ENCODE measurements at regions not wholly inside any gene's neighbourhood (a gene's known extent, or its start where the extent isn't known, plus 50 kb on each side); places are given as distances from the start of the nearest gene placed in this dataset.

DNA sequence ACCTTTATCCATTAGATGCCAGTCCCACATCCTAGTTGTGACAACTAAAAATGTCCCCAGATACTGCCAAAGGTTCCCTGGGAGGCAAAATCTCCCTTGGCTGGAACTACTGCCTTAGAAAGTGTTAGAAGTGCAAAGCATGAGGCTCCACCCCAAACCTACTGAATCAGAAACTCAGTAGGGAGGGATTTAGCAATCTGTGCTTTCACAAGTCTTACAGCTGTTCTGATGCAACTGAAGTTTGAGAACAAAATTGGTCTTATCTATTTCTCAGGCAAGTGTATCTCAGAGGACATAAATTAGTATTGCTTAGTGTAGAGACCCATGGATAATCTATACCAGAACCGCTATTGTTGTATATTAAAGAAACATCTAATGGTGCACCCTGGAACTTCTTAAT lies 70.2 kb downstream of the CLDN1 start:
- DNase-seq: no peak

DNA sequence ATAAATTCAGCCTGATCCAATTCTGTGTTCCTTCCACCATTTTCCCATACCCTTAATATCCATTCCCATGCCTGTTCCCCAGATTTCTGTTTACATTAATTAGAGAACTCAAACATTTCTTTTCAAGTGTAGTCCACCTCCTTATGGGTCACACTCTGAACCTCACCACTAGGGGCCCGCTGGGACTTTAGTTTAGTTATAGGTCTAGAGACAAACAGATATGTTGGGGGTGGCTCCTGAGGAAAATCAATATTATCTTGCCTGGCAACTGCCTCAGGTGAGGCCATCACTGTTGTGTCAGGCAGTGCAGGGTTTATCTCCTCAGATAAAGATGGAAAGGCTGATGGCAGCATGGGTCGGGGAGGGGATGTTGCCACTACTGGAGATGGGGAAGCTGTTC lies 72.8 kb downstream of the CLDN1 start:
- DNase-seq: no peak

DNA sequence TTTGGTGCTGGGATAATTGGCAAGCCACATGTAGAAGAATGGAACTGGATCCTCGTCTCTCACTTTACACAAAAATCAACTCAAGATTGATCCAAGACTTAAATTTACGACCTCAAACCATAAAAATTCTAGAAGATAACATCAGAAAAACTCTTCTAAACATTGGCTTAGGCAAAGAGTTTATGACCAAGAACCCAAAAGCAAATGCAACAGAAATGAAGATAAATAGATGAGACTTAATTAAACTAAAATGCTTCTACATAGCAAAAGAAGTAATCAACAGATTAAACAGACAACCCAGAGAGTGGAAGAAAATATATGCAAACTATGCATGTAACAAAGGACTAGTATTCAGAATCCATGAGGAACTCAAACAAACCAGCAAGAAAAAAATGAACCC lies 80.1 kb downstream of the CLDN1 start:
- DNase-seq: no peak

DNA sequence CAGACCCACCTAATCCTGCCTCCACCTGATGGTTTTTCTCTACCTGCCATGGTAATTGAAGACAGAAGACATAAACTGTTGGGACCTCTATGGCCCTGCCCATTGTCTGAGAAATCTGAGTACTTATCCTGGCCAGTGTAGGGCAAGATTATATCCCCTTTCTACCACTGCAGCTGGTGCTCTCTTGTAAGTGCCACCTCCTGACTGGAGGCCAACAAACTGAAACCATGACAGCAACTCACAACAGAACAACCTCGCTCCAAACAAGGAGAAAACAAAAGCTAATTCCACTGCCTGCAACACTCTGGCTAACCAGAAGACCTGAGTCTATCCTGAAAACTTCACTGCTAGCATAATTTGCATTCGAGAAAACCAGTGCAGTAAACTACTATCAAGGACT lies 82.9 kb downstream of the CLDN1 start:
- DNase-seq: no peak

DNA sequence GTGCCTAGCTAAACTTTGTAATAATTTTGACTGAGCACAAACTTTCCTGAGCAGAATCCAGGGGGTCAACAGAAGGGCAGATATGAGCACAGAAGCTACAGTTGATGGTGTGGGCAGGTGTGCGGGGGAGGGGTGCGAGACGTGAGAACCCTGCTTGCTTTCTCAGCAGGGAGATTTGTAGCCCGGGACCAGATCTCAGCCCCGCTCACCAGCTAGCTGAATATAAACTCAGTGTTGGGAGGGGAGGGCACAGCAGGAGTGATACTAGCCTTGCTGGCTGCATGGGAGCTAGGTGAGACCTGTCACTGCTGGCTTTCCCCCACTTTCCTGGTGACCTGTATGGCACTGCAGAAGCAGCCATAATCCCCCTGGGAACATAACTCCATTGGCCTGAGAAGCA lies 83.4 kb downstream of the CLDN1 start:
- no peak for DNase-seq

DNA sequence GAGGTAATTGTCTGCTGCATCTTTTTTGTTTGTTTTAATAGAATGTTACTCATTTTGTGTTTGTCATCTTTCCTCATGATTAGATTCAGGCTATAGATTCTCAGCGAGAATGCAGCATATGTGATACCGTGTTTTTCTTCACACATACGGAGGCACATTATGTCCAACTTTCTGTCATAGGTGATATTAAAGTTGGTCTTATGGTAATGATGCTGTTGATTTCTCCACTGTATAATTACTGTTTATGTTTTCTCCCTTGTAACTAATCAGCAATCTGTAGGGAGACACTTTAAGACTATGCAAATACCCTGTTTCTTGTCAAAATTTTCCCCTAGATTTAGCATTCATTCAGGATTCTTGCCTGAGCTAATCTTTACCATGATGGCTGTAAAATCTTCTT lies 87.6 kb downstream of the CLDN1 start:
- no peak for DNase-seq

DNA sequence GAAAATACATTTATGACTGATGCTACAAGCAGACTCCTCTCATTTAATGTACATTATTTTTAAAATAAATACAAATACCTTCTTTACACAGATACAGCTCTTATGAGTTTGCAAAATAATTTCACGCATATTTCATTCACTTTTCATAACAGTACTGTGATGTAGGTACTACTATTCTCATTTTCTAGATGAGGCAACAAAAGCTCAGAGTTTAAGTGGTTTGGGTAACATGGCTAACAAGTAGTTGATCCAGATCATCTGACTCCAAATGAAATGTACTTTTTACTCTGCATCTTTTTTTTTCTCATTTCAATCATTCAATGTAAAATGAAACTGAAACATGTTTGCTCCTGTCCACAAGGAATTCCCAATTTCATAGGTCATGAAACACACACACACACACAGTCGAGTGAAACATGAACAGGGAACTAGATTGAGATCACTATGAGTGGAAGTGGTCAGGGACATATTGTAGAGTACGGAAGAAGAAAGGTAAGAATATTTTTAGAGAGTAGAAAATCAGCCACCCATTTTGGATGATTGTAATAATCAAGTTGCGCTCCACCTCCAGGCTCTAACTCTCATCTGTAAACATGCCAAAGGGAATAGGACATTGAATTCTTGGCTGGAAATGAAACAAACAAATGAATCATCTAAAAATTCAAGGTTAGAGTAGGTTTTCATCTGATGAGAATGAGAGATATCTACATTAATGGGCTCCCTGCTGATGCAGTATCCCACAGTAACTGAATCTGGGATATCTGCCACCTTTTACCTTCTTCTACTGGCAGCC lies 92.4 kb downstream of the CLDN1 start:
- DNase-seq: no peak

DNA sequence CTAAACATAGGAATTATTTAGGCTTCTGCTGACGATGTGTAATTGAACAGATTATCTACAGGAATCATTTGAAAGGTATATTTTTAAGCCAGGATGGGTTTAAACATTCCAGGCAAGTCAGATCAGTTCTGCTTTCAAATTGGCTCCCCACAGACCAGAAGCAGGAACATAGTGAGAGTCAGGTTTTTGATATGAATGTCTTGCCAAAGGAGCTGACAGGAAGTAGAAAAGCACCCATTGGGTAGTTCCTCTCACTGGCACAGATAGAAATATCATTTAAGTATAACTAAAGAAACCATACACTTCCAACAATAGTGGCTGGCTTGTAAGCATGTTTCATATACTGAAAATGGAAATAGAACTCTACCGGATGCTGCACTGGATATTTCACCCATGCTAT lies 95.2 kb downstream of the CLDN1 start:
- no peak for DNase-seq

DNA sequence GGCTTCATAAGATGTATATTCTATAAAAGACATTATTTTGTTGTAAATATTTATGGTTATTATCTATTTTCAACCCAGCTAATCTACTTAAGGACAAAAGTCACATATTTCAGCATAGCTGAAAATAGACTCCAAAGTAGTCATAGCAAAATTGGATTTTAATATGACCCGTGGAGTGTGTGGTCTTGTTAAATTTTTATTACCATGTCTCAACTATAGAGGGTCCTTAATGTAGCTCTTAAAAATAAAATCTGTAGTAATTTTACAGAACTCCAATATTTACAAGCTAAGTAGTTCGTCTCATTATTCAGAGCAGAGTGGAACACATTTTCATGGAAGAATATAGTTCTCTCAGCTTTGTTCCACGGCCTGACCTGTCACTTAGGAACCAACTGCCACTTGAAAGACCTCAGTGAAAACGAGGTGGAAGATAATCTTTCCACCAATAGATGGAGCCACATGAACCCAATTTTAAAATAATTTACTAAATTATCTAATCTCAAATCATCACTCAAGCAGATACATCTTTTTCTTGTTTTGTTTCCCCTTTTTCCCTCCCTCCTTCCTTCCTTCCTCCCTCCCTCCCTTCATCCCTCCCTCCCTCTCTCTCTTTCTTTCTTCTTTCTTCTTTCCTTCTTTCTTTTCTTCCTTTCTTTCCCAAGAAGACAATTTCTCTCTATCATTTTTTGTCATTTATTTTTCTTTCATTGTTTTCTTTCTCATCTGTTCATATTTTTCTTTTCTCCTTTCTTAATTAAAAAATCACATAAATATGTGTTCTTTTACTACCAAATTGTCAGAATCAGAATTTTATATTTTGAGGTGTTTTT lies 97.2 kb downstream of the CLDN1 start:
- DNase-seq: peak in 1 of 2 donors; percentile 30

DNA sequence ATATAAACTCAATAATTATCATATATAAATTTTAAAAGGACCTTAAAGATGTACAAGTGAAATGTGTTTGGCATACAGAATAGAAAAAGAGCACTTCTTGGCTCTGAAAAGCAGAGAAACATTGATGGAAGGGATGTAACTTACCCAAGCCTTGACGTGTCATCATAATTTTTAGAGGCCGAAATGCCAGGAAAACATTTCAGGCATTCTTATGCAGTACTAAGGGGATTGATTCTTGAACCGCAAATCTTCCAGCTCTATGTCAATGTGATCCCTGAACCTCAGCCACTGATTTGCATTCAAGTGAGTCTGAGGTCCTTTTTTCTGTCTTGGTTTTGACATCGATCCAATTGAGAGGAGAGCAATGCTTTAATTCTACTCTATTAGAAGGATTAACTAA lies 97.8 kb downstream of the CLDN1 start:
- DNase-seq: no peak

DNA sequence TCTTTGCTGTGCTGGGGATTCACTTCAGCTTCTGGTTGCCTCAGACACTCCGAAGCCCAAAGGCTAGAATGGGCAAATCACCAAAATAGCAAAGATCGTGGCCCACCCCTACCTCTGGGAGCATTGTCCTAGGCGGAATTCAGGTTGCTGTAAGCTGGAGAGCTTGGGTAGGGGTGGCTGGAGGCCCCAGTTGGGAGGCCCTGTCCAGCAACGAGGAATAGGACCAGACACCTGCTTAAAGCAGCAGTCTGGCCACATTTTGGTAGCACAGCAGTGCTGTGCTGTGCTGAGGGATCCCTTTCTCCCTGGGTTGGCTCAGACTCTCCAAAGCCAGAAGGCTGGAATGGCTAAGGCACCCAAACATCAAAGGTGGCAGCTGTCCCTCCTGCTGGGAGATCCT lies 99.3 kb downstream of the CLDN1 start:
- no peak for DNase-seq

DNA sequence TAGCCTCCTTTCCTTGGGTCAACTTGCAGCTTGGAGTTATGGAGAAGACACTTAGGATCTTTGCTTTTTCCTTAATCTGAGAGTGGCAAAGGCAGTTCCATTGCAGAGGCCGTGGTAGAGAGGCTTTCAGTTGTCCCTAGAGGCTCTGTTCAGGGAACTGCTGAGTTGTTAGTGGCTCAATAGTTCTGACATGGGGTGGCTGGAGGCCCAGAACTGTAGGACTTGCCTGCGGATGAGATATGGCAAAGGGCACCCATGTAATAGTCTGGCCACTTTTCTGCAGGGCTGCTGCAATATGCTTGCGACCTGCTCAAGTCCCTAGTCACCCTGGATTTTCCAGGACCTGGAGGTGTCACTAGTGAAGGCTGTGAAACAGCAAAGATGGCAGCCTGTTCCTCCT lies 99.9 kb downstream of the CLDN1 start:
- DNase-seq: no peak

DNA sequence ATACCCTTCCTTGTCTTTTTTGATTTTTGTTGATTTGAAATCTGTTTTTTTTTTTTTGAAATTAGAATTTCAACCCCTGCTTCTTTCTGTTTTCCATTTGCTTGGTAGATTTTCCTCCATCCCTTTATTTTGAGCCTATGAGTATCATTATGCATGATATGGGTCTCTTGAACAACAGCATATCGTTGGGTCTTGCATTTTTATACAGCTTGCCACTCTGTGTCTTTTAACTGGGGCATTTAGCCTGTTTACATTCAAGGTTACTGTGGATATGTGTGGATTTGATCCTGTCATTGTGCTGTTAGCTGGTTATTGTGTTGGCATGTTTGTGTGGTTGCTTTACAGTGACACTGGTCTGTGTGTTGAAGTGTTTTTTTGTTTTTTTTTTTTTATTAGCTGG lies 99.7 kb upstream of the P3H2 start:
- no peak for DNase-seq

DNA sequence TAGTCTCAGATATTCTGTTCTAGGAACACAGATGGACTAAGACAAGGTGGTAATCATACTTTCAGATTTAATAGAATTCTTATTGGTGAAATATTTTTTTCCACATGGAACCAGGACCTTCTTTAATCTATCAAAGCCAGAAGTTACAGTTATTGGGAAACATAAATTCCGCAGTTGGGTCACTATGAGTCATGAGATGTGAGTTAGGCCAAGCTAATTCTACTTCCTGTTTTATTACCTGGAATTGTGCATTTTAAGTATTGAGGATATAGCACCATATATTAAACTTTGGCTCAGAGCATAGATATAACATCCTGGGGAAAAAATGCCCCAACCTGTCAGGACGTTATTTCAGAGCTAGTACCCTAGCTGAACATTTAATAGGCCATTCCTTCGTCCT lies 96.4 kb upstream of the P3H2 start:
- DNase-seq: no peak

DNA sequence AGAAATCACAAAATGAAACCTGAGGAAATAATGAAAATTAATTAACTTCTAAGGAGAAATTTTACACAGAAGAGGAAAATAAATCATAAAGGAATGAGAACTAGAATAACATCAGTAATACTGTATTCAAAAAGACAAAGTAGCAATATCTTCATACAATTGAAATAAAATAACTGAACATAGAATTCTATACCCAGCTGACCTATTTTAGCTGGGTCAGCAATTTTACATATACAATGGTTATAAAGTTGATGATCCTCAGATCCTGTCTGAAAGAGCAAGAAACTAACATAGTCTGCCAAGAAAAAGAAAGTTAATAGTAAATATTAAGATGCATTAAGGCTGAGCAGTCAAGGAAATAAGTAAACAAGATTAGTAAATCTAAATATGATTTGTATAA lies 93.0 kb upstream of the P3H2 start:
- DNase-seq: no peak

DNA sequence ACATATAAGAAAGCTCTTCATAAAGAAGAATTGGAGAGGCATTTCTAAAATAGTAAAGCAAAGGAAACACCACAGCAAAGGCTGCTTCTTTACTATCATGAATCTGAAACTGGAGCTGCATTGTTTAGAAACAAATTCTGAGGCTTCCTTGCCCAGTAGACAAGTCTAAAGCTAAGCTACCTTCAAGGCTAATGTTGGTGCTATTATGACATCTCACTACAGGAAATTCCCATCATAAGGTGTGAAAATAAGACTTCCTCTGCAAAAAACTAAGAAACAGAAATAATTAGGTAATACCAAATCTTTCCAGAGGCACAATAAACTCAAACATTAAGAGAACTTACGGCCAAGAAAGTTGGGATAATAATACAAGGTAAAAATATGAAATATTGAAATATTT lies 89.9 kb upstream of the P3H2 start:
- no peak for DNase-seq

DNA sequence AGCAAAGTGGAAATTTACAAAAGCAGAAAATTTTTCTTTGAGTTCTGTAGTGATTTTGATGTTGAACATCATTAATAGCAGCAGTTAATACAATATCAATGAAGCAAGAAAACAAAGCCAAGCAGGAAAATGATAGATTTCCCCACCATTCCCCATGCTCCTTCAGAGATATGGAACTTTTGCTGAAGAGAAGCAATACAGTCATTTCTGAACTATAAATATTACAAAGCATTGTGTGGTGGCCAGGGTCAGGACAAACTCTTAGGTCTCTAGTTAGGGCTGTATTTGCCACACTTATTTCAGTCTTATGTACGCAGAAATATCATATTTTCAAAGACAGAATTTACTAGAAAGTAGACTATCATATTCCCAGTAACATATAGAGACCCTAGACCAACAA lies 88.8 kb upstream of the P3H2 start:
- no peak for DNase-seq

DNA sequence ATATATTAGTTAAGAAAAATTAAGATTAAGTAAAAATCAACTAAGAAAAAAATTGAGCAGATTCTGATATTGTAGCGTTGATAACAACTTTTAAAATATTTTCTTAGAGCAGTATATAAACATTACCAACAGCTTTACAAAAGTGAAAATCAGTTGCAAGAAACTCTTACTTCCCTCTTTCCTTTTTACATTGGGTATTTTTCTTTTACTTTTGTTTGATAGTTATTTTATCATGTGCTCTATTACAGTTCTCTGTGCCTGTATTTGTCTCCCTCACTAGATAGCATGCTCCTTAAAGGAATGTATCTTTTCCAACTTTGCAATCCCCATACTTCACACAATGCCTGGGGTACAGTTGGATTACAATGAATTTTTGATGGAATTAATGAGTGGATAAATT lies 87.5 kb upstream of the P3H2 start:
- no peak for DNase-seq

DNA sequence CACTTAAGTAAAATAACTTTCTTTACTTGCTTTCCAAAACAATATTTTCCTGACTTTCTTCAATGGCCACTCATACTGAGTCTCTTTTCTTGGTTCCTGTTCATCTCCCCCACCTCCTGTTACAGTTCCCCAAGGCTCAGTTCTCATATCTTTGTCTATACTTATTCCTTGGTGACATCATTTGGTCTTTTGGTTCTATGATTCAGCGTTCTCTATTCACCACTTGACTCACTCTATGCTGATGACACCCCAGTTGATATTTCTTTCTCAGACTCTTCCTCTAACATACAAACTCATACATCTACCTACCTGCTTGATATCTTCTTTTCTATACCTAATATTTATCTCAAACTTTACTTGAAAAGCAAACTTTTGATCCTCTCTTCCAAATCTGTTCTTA lies 85.0 kb upstream of the P3H2 start:
- peak in 1 of 2 donors; percentile 48 for DNase-seq

DNA sequence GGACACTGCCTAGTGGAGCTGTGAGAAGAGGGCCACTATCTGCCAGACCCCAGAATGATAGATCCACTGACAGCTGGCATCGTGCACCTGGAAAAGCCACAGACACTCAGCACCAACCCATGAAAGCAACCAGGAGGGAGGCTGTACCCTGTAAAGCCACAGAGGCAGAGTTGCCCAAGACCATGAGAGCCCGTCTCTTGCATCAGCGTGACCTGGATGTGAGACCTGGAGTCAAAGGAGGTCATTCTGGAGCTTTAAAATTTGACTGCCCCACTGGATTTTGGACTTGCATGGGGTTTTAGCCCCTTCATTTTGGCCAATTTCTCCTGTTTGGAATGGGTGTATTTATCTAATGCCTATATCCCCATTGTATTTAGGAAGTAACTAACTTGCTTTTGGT lies 83.5 kb upstream of the P3H2 start:
- no peak for DNase-seq

DNA sequence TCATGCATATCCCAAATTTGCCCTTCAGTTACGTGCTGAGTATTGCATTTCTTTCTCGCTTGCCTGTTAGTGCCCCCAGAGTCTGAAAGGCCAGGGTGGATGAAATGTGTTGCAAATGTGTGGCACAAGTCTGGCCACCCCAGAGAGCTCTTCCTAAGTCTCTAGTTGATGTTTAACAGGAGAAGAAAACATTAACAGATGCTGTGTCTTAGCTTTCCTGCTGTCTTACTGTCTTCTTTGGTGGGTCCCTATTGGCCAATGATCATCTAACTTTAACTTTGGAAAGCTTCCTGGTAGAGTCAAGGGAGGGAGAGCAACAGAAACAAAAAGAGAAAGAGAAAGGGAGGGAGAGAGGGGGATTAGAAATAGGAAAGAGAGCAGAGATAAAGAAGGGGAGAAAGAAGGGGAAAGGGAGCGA lies 76.7 kb upstream of the P3H2 start:
- no peak for DNase-seq

DNA sequence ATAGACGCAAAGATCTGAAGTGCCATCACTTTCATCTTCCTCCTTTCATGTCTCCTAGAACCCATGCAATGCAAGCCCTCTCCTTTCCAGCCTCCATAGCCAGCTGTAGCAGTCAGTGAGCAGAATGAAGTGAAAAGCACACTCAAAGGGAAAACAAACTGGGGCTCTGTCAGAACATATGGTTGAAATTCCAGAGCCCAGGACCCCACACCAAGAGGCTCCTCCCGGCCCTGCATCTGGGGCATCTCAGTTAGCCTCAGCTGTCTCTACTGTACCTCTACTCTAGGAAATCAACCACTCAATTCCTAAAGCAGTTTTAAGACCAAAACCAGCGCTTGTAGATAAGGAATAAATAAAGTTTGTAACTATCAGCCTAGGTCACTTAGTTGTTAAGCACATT lies 73.8 kb upstream of the P3H2 start:
- DNase-seq: no peak

DNA sequence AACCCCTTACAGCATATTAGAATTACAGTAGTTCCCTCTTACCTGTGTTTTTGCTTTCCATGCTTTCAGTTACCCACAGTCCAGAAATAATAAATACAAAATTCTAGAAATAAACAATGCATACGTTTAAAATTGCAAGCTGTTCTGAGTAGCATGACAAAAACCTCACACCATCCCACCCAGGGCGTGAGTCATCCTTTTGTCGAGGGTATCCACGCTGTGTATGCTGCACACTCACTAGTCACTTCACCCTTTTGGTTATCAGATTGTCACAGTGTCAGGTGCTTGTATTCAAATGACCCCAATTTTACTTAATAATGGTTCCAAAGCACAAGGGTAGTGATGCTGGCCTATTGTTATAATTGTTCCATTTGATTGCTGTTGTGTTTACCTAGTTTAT lies 72.5 kb upstream of the P3H2 start:
- no peak for DNase-seq

DNA sequence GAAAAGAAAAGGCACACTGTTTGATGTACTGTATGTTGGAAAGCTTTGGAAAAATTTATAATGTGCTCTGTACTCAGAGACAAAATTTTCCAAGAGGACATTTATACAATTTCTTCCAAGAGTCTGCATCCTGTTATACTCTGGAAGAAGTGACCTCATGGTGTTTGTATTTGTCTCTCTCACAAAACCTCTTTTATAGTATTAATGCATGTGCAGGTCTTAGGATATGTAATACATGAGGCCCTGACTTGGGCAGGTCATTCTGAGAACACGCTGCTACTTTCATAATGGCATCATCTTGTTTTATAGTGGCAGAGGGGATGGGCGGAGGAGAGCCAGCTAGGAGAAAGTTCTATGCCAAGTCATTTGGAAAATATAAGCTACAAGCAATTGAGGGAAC lies 72.0 kb upstream of the P3H2 start:
- no peak for DNase-seq

DNA sequence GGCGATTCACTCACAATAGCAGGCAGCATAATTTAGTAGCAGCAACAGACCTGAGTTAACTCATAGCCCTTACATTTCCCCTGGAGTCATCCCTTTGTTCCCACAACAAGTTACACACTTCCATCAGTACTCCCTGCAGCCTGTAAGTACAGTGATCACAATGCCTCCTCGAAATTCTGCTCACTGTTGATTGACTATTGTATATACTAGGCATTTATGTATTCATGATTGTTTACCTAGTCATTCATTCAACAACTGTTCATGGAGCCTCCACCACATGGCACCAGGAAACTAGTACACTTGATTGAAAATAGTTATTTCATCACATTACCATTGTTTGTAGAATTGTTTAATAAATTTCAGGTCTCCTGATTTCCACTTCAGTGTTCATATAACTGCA lies 71.4 kb upstream of the P3H2 start:
- DNase-seq: no peak
